Sigmoid colon (tissue), 3 donors: ENCODE measurements at regions not wholly inside any gene's neighbourhood (a gene's known extent, or its start where the extent isn't known, plus 50 kb on each side); places are given as distances from the start of the nearest gene placed in this dataset.

Source experiments
- CTCF ChIP-seq, 4 experiments: fragments of 450-650 bp in 3 of 4; fragments of 200-600 bp in 1 of 4; IDR thresholded peaks; one replicate each; pipeline ENCODE4 v1.5.1; 2016 to 2019; ENCODE audit warnings: antibody characterized with exemption in 4 of 4, mild to moderate bottlenecking in 3 of 4, moderate library complexity in 2 of 4
- POLR2A ChIP-seq, 2 donors: fragments of 450-650 bp; IDR thresholded peaks; one replicate each; pipeline ENCODE4 v1.6.1; 2016; ENCODE audit warnings: antibody characterized with exemption in 2 of 2, mild to moderate bottlenecking in 2 of 2, moderate library complexity in 2 of 2

DNA sequence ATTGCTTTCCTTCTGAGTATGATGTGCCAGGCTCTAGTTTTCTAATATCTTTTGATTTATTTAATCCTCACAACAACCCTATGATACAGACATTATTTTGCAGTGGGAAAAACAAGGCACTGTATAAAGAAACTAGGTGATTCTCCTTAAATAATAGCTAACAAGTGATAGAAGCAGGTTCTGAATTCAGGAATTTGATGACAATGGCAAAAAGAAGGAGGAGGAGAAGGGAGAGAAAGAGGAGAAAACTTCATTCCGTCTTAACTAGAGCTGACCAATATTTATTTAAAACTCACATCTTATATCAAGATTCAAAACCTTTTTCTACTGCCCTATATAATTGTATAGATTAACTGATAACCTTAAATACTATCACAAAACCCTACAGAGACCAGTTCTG lies 1477.1 kb upstream of the PCDH7 start:
- TF ChIP-seq POLR2A (IDR thresholded peaks at IDR 0.05) (no peak), CTCF (IDR thresholded peaks at IDR 0.05) (no peak)
